Activated CD4-positive, alpha-beta T cell treated with anti-CD3 and anti-CD28 coated beads for 48 hours (primary cell): ENCODE measurements at regions not wholly inside any gene's neighbourhood (a gene's known extent, or its start where the extent isn't known, plus 50 kb on each side); places are given as distances from the start of the nearest gene placed in this dataset.
"Not testable (repeated sequence)": the region's sequence is repeated elsewhere in the genome, so short reads cannot be mapped to it uniquely, and the experiment has no call there.

Experiments used
- DNase-seq: peaks from one replicate; pipeline ENCODE4 v3.0.0-alpha.2; 2020

- DNase-seq = no peak
Observed at GRCh38 chrX:128581615-128582014, 529.4 kb upstream of the ACTRT1 start.

DNA sequence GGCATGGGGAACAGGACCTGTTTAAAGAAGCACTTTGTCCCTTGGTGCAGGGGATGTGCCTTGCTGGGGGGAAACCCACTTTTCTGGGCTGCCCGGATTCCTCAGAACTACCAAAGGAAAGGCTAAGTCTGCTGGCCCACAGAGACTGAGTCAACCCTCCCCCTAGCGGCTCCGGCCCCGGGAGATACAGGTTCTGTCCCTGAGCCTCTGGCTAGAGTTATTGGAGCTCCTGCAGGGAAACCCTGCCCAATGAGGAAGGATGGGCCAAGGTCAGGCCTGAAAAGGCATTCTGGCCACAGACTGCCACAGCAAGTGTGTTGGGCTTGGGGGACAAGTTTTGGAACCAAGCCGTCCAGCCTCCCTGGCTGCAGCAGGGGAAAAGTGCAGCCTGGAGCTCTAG lies 490.9 kb upstream of the ACTRT1 start:
- no peak for DNase-seq

- no peak for DNase-seq
Observed at GRCh38 chrX:128518508-128518907, 466.3 kb upstream of the ACTRT1 start.

GRCh38 chrX:128517691-128518090 lies 465.5 kb upstream of the ACTRT1 start:
- DNase-seq = no peak

- no peak for DNase-seq
Observed at GRCh38 chrX:128504496-128504895, 452.3 kb upstream of the ACTRT1 start.

DNA sequence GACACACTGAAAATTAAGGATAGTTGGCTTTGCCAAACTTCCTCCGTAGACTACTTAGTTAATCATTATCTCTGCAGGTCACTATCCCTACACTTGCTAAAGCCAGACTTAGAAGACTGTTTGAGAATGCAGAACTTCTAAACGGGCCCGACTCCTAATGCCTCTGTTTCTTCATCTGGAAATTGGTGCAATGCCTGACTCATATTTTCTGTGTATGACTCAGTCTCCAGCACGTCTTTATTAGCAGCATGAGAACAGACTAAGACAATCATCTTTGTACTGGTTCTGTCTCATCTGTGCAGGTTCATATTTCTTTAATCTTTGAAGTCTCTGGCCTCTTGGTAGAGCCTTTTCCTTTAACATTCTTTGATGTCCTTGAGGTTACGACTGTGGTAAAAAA lies 411.9 kb upstream of the ACTRT1 start:
- no peak for DNase-seq

DNA sequence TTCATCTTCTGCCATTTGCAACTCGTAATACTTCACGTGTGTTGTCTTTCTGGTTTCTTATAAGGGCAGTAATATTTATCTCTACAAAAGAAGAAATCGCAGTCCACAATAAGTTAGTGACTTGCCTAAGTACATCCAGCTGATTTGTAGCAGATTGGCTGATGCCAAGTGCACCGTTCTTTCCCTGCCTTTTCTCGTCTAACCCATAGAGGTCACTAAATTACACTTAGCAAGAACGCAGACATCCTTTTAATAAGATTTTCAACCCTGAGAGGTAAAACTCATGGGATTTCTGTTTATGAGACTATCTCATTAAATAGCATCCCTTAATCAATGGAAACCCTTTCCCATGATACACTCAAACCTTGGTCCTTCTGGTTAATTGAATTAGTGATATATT lies 408.6 kb upstream of the ACTRT1 start:
- DNase-seq = no peak

DNA sequence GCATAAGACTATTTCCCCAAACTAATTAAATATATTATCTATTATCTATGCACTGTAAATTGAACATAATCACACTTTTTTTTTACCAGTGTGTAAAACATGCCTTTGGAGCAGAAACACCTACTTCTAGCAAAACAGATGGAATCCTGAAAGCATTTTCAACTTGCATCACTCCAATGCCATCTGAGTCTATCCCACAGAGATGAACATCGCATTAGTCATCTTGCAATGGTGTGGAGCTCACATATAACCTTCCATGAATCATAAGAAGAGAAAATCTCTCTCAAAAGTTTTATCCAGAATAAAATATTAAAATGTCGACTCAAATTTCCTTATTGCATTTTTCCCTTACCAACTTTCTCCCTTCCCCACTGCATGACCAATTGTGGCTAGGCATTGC lies 406.7 kb upstream of the ACTRT1 start:
- no peak for DNase-seq

- DNase-seq = no peak
Observed at GRCh38 chrX:128457674-128458073, 405.5 kb upstream of the ACTRT1 start.

GRCh38 chrX:128439159-128439558 lies 387.0 kb upstream of the ACTRT1 start:
- DNase-seq = no peak

GRCh38 chrX:128438082-128438481 lies 385.9 kb upstream of the ACTRT1 start:
- DNase-seq = no peak

DNA sequence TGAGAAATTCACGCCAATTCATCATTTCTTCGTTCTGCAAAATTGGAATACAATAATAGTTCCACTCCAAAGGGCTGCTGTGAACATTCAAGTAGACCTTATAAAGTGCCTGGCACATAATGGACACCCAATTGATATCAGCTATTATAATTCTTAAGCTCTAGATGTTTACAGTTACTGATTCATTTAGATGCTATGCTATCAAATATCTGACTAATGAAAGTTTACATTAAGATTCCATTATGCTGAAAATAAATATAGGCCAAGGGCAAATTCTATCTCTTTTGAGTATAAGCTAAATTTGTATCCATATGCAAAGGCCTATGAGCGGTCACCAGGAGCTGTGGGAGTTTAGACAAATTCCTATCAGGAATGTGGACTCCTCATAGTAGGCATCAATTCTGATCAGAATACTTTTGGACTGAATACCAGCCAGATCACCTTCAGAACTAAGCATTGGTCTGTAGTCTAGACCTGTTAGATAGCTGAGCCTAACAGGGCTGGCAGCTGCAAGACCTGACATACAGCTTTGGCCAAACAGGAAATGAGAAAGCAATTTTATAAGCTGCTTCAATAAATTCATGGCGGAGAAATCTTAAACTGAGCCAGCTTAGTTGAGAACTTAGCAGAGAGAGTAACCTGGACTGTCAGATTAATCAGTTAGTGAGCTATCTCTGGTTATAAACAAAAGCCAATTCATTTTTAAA lies 384.3 kb upstream of the ACTRT1 start:
- DNase-seq = no peak

DNA sequence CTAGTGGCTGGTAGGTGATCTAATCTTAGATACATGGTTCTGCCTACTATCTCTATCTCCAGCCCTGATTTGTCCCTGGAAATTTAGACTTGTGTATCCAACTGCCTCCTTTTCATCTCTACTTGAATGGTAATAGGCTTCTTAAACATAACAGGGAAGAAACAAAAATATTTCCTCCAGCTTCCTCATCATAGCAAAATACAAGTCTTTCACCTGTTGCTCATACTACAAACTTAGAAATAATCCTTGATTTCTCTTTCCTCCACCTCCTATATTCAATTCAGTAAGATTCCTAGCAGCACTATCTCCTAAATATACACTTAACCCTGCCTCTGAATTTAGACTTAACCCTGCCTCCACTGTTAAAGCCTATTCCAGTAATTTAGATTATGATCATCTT lies 373.3 kb upstream of the ACTRT1 start:
- DNase-seq = no peak

GRCh38 chrX:128408842-128409241 lies 356.6 kb upstream of the ACTRT1 start:
- no peak for DNase-seq

- no peak for DNase-seq
Observed at GRCh38 chrX:128396601-128397000, 344.4 kb upstream of the ACTRT1 start.

DNA sequence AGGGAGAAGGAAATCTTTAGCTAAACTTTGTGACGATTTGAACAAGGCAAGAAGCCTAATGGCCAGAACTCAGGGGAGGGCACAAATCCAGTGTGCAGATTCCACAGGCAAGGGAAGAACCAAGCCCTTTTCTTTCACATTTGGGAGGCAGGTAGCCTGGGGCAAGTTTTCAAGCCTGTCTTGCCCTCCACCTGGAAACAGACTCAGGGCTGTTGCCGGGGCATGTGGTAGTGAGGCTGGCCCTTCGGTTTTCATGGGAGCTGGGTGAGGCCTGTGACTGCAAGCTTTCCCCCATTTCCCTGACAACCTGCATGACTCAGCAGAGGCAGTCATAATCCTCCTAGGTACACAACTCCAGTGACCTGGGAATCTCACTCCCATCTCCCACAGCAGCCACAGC lies 331.6 kb upstream of the ACTRT1 start:
- DNase-seq = not testable (repeated sequence)

DNA sequence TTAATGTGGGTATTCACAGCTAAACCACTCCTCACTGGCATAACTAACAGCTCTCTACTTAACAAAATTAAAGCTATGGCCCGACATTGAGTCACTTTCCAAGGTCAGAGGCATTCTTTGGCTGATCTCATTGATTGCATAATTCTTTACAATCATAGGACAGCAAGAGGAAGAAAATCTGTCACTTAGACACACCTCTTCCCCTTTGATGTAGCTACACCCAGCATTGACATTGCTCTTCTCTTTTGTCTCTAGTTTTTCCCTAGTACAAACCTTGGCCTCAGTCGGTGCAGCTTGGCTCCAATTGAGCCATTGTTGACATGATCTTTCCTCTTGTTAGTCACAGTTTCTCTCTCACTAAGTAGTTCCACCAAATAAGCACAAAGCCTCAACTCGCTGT lies 313.3 kb upstream of the ACTRT1 start:
- DNase-seq = no peak

GRCh38 chrX:128335671-128336070 lies 283.5 kb upstream of the ACTRT1 start:
- no peak for DNase-seq

DNA sequence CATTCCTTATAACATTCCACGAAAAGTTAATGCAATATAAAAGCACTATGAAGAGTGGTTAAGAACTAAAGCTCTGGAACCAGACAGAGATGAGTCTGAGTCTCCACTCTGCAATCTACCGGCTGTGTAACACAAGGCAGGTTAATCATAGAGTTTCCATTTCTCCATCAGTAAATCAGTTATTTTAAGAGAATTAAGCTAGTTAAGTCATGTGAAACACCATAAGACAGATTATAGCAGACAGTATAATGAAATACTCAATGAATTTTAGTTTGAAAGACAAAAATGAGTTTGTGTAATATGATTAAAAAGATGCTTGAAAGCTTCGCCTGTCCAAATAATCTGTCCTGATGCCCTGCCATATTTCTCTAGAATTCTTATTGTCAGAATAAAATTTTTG lies 282.6 kb upstream of the ACTRT1 start:
- DNase-seq = no peak

DNA sequence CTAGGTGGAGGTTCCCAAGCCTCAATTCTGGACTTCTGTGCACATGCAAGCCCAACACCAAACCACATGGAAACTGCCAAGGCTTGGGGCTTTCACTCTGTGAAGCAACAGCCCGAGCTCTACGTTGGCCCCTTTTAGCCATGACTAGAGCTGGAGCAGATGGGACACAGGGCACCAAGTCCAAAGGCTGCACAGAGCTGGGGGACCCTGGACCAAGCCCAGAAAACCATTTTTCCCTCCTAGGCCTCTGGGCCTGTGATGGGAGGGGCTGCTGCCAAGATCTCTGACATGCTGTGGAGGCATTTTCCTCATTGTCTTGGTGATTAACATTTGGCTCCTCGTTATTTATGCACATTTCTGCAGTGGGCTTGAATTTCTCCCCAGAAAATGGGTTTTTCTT lies 258.7 kb upstream of the ACTRT1 start:
- DNase-seq = no peak

DNA sequence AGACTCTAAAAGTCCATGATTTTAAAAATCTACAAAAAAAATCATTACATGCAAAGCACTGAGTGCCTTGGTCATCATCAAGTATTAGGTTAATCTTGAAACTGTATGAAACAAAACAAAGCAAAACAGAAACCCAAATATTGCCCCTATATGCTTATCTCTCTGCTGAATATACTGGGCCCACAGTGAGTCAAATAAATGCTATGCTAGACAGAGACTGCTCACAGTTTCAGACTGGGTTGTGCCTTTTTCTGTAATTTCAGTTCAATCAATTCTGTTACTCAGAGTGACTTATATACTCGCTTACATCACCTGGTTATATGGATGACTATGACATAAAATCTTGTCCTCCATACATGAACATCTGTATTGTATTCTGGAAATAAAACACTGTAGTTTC lies 257.1 kb upstream of the ACTRT1 start:
- DNase-seq = no peak

DNA sequence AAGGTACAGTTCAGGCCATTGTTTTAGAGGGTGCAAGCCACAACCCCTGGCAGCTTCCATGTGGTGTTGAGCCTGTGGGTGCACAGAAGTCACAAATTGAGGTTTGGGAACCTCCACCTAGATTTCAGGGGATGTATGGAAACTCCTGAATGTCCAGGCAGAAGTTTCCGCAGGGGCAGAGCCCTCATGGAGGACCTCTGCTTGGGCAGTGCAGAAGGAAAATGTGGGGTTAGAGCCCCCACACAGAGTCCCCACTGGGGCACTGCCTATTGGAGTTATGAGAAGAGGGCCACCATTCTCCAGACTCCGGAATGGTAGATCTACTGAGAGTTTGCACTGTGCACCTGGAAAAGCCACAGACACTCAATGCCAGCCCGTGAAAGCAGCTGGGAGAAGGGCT lies 242.0 kb upstream of the ACTRT1 start:
- DNase-seq = no peak

DNA sequence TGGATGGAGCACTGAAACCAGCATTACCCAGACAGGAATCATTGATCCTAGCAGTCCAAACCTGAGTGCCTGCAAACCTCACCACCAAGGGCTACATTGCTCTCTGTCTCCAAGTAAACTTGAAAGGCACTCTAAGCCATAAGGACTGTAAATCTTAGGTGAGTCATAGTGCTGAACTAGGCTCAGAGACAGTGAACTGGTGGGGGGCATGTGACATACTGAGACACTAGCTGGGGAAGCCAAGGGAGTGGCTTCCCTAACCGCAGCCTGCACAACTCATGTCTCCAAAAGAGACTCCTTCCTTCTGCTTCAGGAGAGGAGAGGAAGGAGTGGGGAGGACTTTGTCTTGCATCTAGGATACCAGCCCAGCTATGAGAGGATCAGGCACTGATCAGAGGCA lies 235.5 kb upstream of the ACTRT1 start:
- no peak for DNase-seq

- DNase-seq = no peak
Observed at GRCh38 chrX:128250621-128251020, 198.4 kb upstream of the ACTRT1 start.

DNA sequence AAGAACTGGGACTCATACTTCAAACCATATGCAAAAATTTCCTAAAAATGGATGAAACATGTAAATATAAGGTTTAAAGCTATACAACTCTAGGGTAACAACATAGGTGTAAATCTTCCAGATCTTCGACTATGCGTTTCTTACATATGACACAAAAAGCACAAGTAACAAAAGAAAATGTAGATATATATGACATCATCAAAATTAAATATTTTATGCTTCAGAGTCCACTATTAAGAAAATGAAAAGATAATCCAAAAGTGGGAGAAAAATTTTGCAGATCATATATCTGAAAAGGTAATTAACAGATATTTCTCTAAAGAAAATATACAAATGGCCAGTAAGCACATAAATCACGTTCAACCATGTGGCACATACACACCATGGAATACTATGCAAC lies 164.2 kb upstream of the ACTRT1 start:
- DNase-seq = no peak
